ENCODE measurements at regions not wholly inside any gene's neighbourhood (a gene's known extent, or its start where the extent isn't known, plus 50 kb on each side); places are given as distances from the start of the nearest gene placed in this dataset.
"Not testable (repeated sequence)": the region's sequence is repeated elsewhere in the genome, so short reads cannot be mapped to it uniquely, and the experiment has no call there.

- Histone ChIP-seq H3K9me3 (no peaks in the 10 kb centered on the region), H3K4me1 (no peaks in the 10 kb centered on the region), H3K4me3 (no peak overlapping the region), H3K36me3 (ENCODE audit: insufficient read depth in 1 of 2, low read depth in 1 of 2) (no peaks in the 10 kb centered on the region), H3K27ac (no peak overlapping the region), H3K27me3 (ENCODE audit: insufficient read depth in 3 of 3, low read length in 2 of 3) (peaks cover 0 to 3% (median 0%) of the 10 kb centered on the region in 3 donors)
- DNase-seq (no peak), ATAC-seq (no peak)
- intact Hi-C loops (cut with DNase I) = loop anchor here in 1 of 2 donors (10.0 kb wide), 1 partner anchor 309 kb away; no protein-coding TSS in a partner anchor
- no peak for TF ChIP-seq CTCF (IDR thresholded peaks at IDR 0.05)
- WGBS, 3 donors = 93 to 97% (median 93%) methylated on average over 3 of the region's 3 CpGs
Observed at GRCh38 chr5:62773460-62773859, 194.8 kb downstream of the LRRC70 start.

- Histone ChIP-seq H3K27me3 (ENCODE audit: insufficient read depth in 3 of 3, low read length in 2 of 3) (peaks cover 0 to 3% (median 0%) of the 10 kb centered on the region in 3 donors), H3K4me3 (no peak overlapping the region), H3K9me3 (no peaks in the 10 kb centered on the region), H3K27ac (no peak overlapping the region), H3K4me1 (no peaks in the 10 kb centered on the region), H3K36me3 (ENCODE audit: insufficient read depth in 1 of 2, low read depth in 1 of 2) (no peaks in the 10 kb centered on the region)
- no peak for TF ChIP-seq CTCF (IDR thresholded peaks at IDR 0.05)
- no peak for ATAC-seq
- WGBS, 3 donors = 55 to 59% (median 56%) methylated on average over 1 of the region's 1 CpG
- intact Hi-C loops (cut with DNase I) = loop anchor here in 1 of 2 donors (10.0 kb wide), 1 partner anchor 307 kb away; no protein-coding TSS in a partner anchor
- DNase-seq = no peak
Observed at GRCh38 chr5:62771341-62771740, 192.7 kb downstream of the LRRC70 start.

- Histone ChIP-seq H3K36me3 (ENCODE audit: insufficient read depth in 1 of 2, low read depth in 1 of 2) (no peaks in the 10 kb centered on the region), H3K9me3 (no peaks in the 10 kb centered on the region), H3K4me1 (no peaks in the 10 kb centered on the region), H3K27me3 (ENCODE audit: insufficient read depth in 3 of 3, low read length in 2 of 3) (peaks cover 0 to 3% (median 0%) of the 10 kb centered on the region in 3 donors), H3K27ac (no peak overlapping the region), H3K4me3 (no peak overlapping the region)
- WGBS, 3 donors = 83 to 91% (median 87%) methylated on average over 1 of the region's 1 CpG
- no peak for ATAC-seq
- no peak for DNase-seq
- intact Hi-C loops (cut with DNase I) = no loop called here
- TF ChIP-seq CTCF (IDR thresholded peaks at IDR 0.05) = no peak
Observed at GRCh38 chr5:62767650-62768049, 189.0 kb downstream of the LRRC70 start.

GRCh38 chr5:62767077-62767476 lies 188.5 kb downstream of the LRRC70 start:
- Histone ChIP-seq H3K9me3 (no peaks in the 10 kb centered on the region), H3K36me3 (ENCODE audit: insufficient read depth in 1 of 2, low read depth in 1 of 2) (no peaks in the 10 kb centered on the region), H3K27ac (no peak overlapping the region), H3K27me3 (ENCODE audit: insufficient read depth in 3 of 3, low read length in 2 of 3) (peaks cover 0 to 3% (median 0%) of the 10 kb centered on the region in 3 donors), H3K4me1 (no peaks in the 10 kb centered on the region), H3K4me3 (no peak overlapping the region)
- no peak for TF ChIP-seq CTCF (IDR thresholded peaks at IDR 0.05)
- no peak for ATAC-seq
- intact Hi-C loops (cut with DNase I) = no loop called here
- 96 to 100% (median 98%) methylated on average over 2 of the region's 2 CpGs for WGBS, 3 donors
- DNase-seq = no peak

GRCh38 chr5:62762503-62762902 lies 183.9 kb downstream of the LRRC70 start:
- Histone ChIP-seq H3K27ac (no peak overlapping the region), H3K4me3 (no peak overlapping the region), H3K27me3 (ENCODE audit: insufficient read depth in 3 of 3, low read length in 2 of 3) (no peaks in the 10 kb centered on the region), H3K9me3 (no peaks in the 10 kb centered on the region), H3K4me1 (no peaks in the 10 kb centered on the region), H3K36me3 (ENCODE audit: insufficient read depth in 1 of 2, low read depth in 1 of 2) (no peaks in the 10 kb centered on the region)
- no peak for ATAC-seq
- intact Hi-C loops (cut with DNase I) = no loop called here
- no peak for TF ChIP-seq CTCF (IDR thresholded peaks at IDR 0.05)
- 68 to 71% (median 68%) methylated on average over 2 of the region's 2 CpGs for WGBS, 3 donors
- no peak for DNase-seq

- intact Hi-C loops (cut with DNase I); DNase-seq; H3K4me1 ChIP-seq; H3K27me3 ChIP-seq (ENCODE audit: insufficient read depth in 3 of 3, low read length in 2 of 3); H3K9me3 ChIP-seq; H3K4me3 ChIP-seq; ATAC-seq; H3K27ac ChIP-seq; H3K36me3 ChIP-seq (ENCODE audit: insufficient read depth in 1 of 2, low read depth in 1 of 2): not testable (repeated sequence)
- 88 to 92% (median 89%) methylated on average over 3 to 4 of the region's 4 CpGs for WGBS, 3 donors
Observed at GRCh38 chr5:62757686-62758085, 179.1 kb downstream of the LRRC70 start.

GRCh38 chr5:62752998-62753367 lies 174.4 kb downstream of the LRRC70 start:
- H3K4me3 ChIP-seq; H3K4me1 ChIP-seq; H3K9me3 ChIP-seq; H3K36me3 ChIP-seq (ENCODE audit: insufficient read depth in 1 of 2, low read depth in 1 of 2); ATAC-seq; H3K27ac ChIP-seq; DNase-seq; H3K27me3 ChIP-seq (ENCODE audit: insufficient read depth in 3 of 3, low read length in 2 of 3); intact Hi-C loops (cut with DNase I): not testable (repeated sequence)
- 53 to 67% (median 62%) methylated on average over 3 to 4 of the region's 4 CpGs for WGBS, 3 donors
